Spinal cord (tissue), 9 donors: ENCODE measurements at regions not wholly inside any gene's neighbourhood (a gene's known extent, or its start where the extent isn't known, plus 50 kb on each side); places are given as distances from the start of the nearest gene placed in this dataset.

Source experiments
- DNase-seq, 6 donors: peaks; one replicate each; pipeline versions ENCODE4 v3.0.0 to v3.0.0-alpha.2; 2013 to 2015; ENCODE audit warnings: low spot score in 6 of 6, low read depth in 4 of 6
- H3K27ac ChIP-seq: one replicate; pipeline ENCODE4 v1.5.1; 2013; ENCODE audit warnings: low read depth, low read length, control low read depth
- H3K27me3 ChIP-seq: one replicate; pipeline ENCODE4 v1.6.1; 2013; ENCODE audit warnings: low read length; ENCODE audit not compliant: control insufficient read depth, insufficient read depth
- H3K36me3 ChIP-seq: one replicate; pipeline ENCODE4 v1.6.1; 2013; ENCODE audit warnings: low read length; ENCODE audit not compliant: control insufficient read depth, insufficient read depth
- H3K4me1 ChIP-seq: one replicate; pipeline ENCODE4 v1.6.1; 2013; ENCODE audit warnings: low read length; ENCODE audit not compliant: control insufficient read depth, insufficient read depth
- H3K4me3 ChIP-seq: one replicate; pipeline ENCODE4 v1.5.1; 2013; ENCODE audit warnings: low read depth, low read length, control low read depth
- H3K9me3 ChIP-seq: one replicate; pipeline ENCODE4 v1.6.1; 2013; ENCODE audit warnings: low read length; ENCODE audit not compliant: control insufficient read depth, insufficient read depth
- WGBS: methylation state at CpG from one replicate; pipeline ENCODE4 v1.1.5; 2013; ENCODE audit warnings: missing lambda C conversion rate; ENCODE audit not compliant: insufficient coverage; 5-methylcytosine and 5-hydroxymethylcytosine counted together
- donor health status: healthy.

GRCh38 chr2:106734165-106734564, 151.8 kb downstream of the ST6GAL2 start:
- no peaks in the 10 kb centered on the region for H3K9me3 ChIP-seq
- no peaks in the 10 kb centered on the region for H3K4me1 ChIP-seq
- H3K4me3 ChIP-seq, result no peak overlapping the region
- no peaks in the 10 kb centered on the region for H3K36me3 ChIP-seq
- WGBS, result 68% methylated on average over 3 of the region's 4 CpGs
- no peaks in the 10 kb centered on the region for H3K27me3 ChIP-seq
- no peak for DNase-seq
- H3K27ac ChIP-seq, result no peak overlapping the region

- no peak for DNase-seq
- Histone ChIP-seq H3K4me3 (no peak overlapping the region), H3K4me1 (no peaks in the 10 kb centered on the region), H3K9me3 (no peaks in the 10 kb centered on the region), H3K27ac (no peak overlapping the region), H3K36me3 (no peaks in the 10 kb centered on the region), H3K27me3 (no peaks in the 10 kb centered on the region)
- WGBS, result no CpG with 5 or more reads among the region's 5 CpGs
Observed at GRCh38 chr2:106735807-106736206, 150.2 kb downstream of the ST6GAL2 start.

GRCh38 chr2:106736221-106736620, 149.7 kb downstream of the ST6GAL2 start:
- Histone ChIP-seq H3K4me1 (no peaks in the 10 kb centered on the region), H3K36me3 (no peaks in the 10 kb centered on the region), H3K4me3 (no peak overlapping the region), H3K27me3 (no peaks in the 10 kb centered on the region), H3K27ac (no peak overlapping the region), H3K9me3 (no peaks in the 10 kb centered on the region)
- peak in 3 of 6 donors; percentile 9 to 73 (median 14) for DNase-seq
- no CpG with 5 or more reads among the region's 2 CpGs for WGBS

GRCh38 chr2:106745468-106745867, 140.5 kb downstream of the ST6GAL2 start:
- DNase-seq, result peak in 2 of 6 donors; percentile 50 to 80
- 46% methylated on average over 4 of the region's 5 CpGs for WGBS
- H3K27me3 ChIP-seq, result no peaks in the 10 kb centered on the region

GRCh38 chr2:106749823-106750222, 136.1 kb downstream of the ST6GAL2 start:
- Histone ChIP-seq H3K9me3 (no peaks in the 10 kb centered on the region), H3K27me3 (no peaks in the 10 kb centered on the region), H3K27ac (no peak overlapping the region), H3K4me3 (no peak overlapping the region), H3K4me1 (no peaks in the 10 kb centered on the region), H3K36me3 (no peaks in the 10 kb centered on the region)
- WGBS, result 100% methylated on average over 1 of the region's 2 CpGs
- no peak for DNase-seq

More at GRCh38 chr2:106745468-106745867, 140.5 kb downstream of the ST6GAL2 start:
- H3K4me1 ChIP-seq, result no peaks in the 10 kb centered on the region
- H3K27ac ChIP-seq, result no peak overlapping the region
- no peak overlapping the region for H3K4me3 ChIP-seq
- no peaks in the 10 kb centered on the region for H3K36me3 ChIP-seq
- H3K9me3 ChIP-seq, result no peaks in the 10 kb centered on the region
